ENCODE measurements at regions not wholly inside any gene's neighbourhood (a gene's known extent, or its start where the extent isn't known, plus 50 kb on each side); places are given as distances from the start of the nearest gene placed in this dataset.
A peak's percentile ranks its signal among the peaks of the same experiment; 100 is the strongest.
"Not testable (repeated sequence)": the region's sequence is repeated elsewhere in the genome, so short reads cannot be mapped to it uniquely, and the experiment has no call there.

- Mint-ChIP-seq H3K4me3 (no peak overlapping the region), H3K36me3 (no peaks in the 10 kb centered on the region), H3K9me3 (no peaks in the 10 kb centered on the region), H3K27ac (no peak overlapping the region), H3K27me3 (peaks cover 2% of the 10 kb centered on the region), H3K4me1 (ENCODE audit: low read depth) (no peaks in the 10 kb centered on the region)
- POLR2A ChIA-PET = no interaction called here
- intact Hi-C loops (cut with micrococcal nuclease) = no loop called here
- CTCF ChIA-PET = interaction anchor here (0.6 to 1.6 kb wide), 8 partner anchors 10 to 433 kb away, joined by 3 to 9 read pairs (median 3); no protein-coding TSS in a partner anchor
- no peak for DNase-seq
Measured at GRCh38 chrX:17944833-17945497, 83.9 kb upstream of the RAI2 start.

GRCh38 chrX:17941171-17941570 is 80.1 kb upstream of the RAI2 start:
- intact Hi-C loops (cut with micrococcal nuclease); H3K27me3 Mint-ChIP-seq; DNase-seq; H3K27ac Mint-ChIP-seq; H3K4me1 Mint-ChIP-seq (ENCODE audit: low read depth); H3K4me3 Mint-ChIP-seq; H3K36me3 Mint-ChIP-seq; H3K9me3 Mint-ChIP-seq; POLR2A ChIA-PET: not testable (repeated sequence)
- CTCF ChIA-PET = interaction anchor here (0.7 kb wide), 1 partner anchor 437 kb away, joined by 3 read pairs; no protein-coding TSS in a partner anchor

- Mint-ChIP-seq H3K36me3 (no peaks in the 10 kb centered on the region), H3K9me3 (no peaks in the 10 kb centered on the region), H3K27me3 (peaks cover 2% of the 10 kb centered on the region), H3K4me3 (no peak overlapping the region), H3K4me1 (ENCODE audit: low read depth) (no peaks in the 10 kb centered on the region), H3K27ac (no peak overlapping the region)
- intact Hi-C loops (cut with micrococcal nuclease) = no loop called here
- CTCF ChIA-PET = no interaction called here
- POLR2A ChIA-PET = no interaction called here
- no peak for DNase-seq
Measured at GRCh38 chrX:17939724-17940123, 78.6 kb upstream of the RAI2 start.

- Mint-ChIP-seq H3K4me1 (ENCODE audit: low read depth) (no peaks in the 10 kb centered on the region), H3K36me3 (no peaks in the 10 kb centered on the region), H3K27me3 (no peaks in the 10 kb centered on the region), H3K4me3 (no peak overlapping the region), H3K27ac (no peak overlapping the region), H3K9me3 (no peaks in the 10 kb centered on the region)
- ChIA-PET POLR2A (no interaction called here), CTCF (no interaction called here)
- intact Hi-C loops (cut with micrococcal nuclease) = no loop called here
- no peak for DNase-seq
Measured at GRCh38 chrX:17933856-17934255, 72.8 kb upstream of the RAI2 start.

- no peak overlapping the region for H3K4me3 Mint-ChIP-seq
- CTCF ChIA-PET = no interaction called here
- H3K9me3 Mint-ChIP-seq = no peaks in the 10 kb centered on the region
- no peak for DNase-seq
- POLR2A ChIA-PET = no interaction called here
- no peaks in the 10 kb centered on the region for H3K4me1 Mint-ChIP-seq (ENCODE audit: low read depth)
- H3K27me3 Mint-ChIP-seq = no peaks in the 10 kb centered on the region
- H3K36me3 Mint-ChIP-seq = no peaks in the 10 kb centered on the region
- H3K27ac Mint-ChIP-seq = no peak overlapping the region
- intact Hi-C loops (cut with micrococcal nuclease) = no loop called here
Measured at GRCh38 chrX:17932781-17933180, 71.7 kb upstream of the RAI2 start.

GRCh38 chrX:17931855-17932254 is 70.8 kb upstream of the RAI2 start:
- no peak for DNase-seq
- H3K27me3 Mint-ChIP-seq = no peaks in the 10 kb centered on the region
- intact Hi-C loops (cut with micrococcal nuclease) = no loop called here
- H3K4me1 Mint-ChIP-seq (ENCODE audit: low read depth) = no peaks in the 10 kb centered on the region
- H3K27ac Mint-ChIP-seq = no peak overlapping the region
- no peak overlapping the region for H3K4me3 Mint-ChIP-seq
- CTCF ChIA-PET = no interaction called here
- POLR2A ChIA-PET = no interaction called here
- no peaks in the 10 kb centered on the region for H3K9me3 Mint-ChIP-seq
- no peaks in the 10 kb centered on the region for H3K36me3 Mint-ChIP-seq

- Mint-ChIP-seq H3K4me3 (no peak overlapping the region), H3K9me3 (peaks cover 8% of the 10 kb centered on the region), H3K36me3 (no peaks in the 10 kb centered on the region), H3K4me1 (ENCODE audit: low read depth) (no peaks in the 10 kb centered on the region), H3K27me3 (no peaks in the 10 kb centered on the region), H3K27ac (no peak overlapping the region)
- ChIA-PET POLR2A (no interaction called here), CTCF (no interaction called here)
- intact Hi-C loops (cut with micrococcal nuclease) = no loop called here
- DNase-seq = no peak
Measured at GRCh38 chrX:17930850-17931249, 69.8 kb upstream of the RAI2 start.

GRCh38 chrX:17923546-17923945 is 62.4 kb upstream of the RAI2 start:
- CTCF ChIA-PET = no interaction called here
- H3K4me3 Mint-ChIP-seq = no peak overlapping the region
- peak; percentile 9 for DNase-seq
- H3K4me1 Mint-ChIP-seq (ENCODE audit: low read depth) = peaks cover 3% of the 10 kb centered on the region
- peaks cover 8% of the 10 kb centered on the region for H3K9me3 Mint-ChIP-seq
- H3K27ac Mint-ChIP-seq = no peak overlapping the region
- intact Hi-C loops (cut with micrococcal nuclease) = no loop called here
- no peaks in the 10 kb centered on the region for H3K27me3 Mint-ChIP-seq
- no peaks in the 10 kb centered on the region for H3K36me3 Mint-ChIP-seq
- POLR2A ChIA-PET = no interaction called here

GRCh38 chrX:17922303-17922702 is 61.2 kb upstream of the RAI2 start:
- Mint-ChIP-seq H3K4me1 (ENCODE audit: low read depth) (peaks cover 3% of the 10 kb centered on the region), H3K27me3 (no peaks in the 10 kb centered on the region), H3K36me3 (no peaks in the 10 kb centered on the region), H3K9me3 (peaks cover 8% of the 10 kb centered on the region), H3K4me3 (no peak overlapping the region), H3K27ac (no peak overlapping the region)
- intact Hi-C loops (cut with micrococcal nuclease) = no loop called here
- ChIA-PET POLR2A (no interaction called here), CTCF (no interaction called here)
- no peak for DNase-seq

- peaks cover 3% of the 10 kb centered on the region for H3K4me1 Mint-ChIP-seq (ENCODE audit: low read depth)
- CTCF ChIA-PET = no interaction called here
- no peak overlapping the region for H3K27ac Mint-ChIP-seq
- no peak overlapping the region for H3K4me3 Mint-ChIP-seq
- POLR2A ChIA-PET = no interaction called here
- H3K9me3 Mint-ChIP-seq = no peaks in the 10 kb centered on the region
- DNase-seq = no peak
- no peaks in the 10 kb centered on the region for H3K36me3 Mint-ChIP-seq
- H3K27me3 Mint-ChIP-seq = no peaks in the 10 kb centered on the region
- intact Hi-C loops (cut with micrococcal nuclease) = no loop called here
Measured at GRCh38 chrX:17919896-17920446, 58.9 kb upstream of the RAI2 start.

- no peak overlapping the region for H3K27ac Mint-ChIP-seq
- H3K4me3 Mint-ChIP-seq = no peak overlapping the region
- no peaks in the 10 kb centered on the region for H3K9me3 Mint-ChIP-seq
- H3K36me3 Mint-ChIP-seq = no peaks in the 10 kb centered on the region
- DNase-seq = no peak
- H3K27me3 Mint-ChIP-seq = no peaks in the 10 kb centered on the region
- CTCF ChIA-PET = no interaction called here
- intact Hi-C loops (cut with micrococcal nuclease) = no loop called here
- POLR2A ChIA-PET = no interaction called here
- no peaks in the 10 kb centered on the region for H3K4me1 Mint-ChIP-seq (ENCODE audit: low read depth)
Measured at GRCh38 chrX:17917945-17918577, 57.0 kb upstream of the RAI2 start.

GRCh38 chrX:17913801-17914200 is 52.7 kb upstream of the RAI2 start:
- no peak overlapping the region for H3K4me3 Mint-ChIP-seq
- no peaks in the 10 kb centered on the region for H3K36me3 Mint-ChIP-seq
- intact Hi-C loops (cut with micrococcal nuclease) = no loop called here
- no peak for DNase-seq
- H3K4me1 Mint-ChIP-seq (ENCODE audit: low read depth) = no peaks in the 10 kb centered on the region
- ChIA-PET POLR2A (no interaction called here), CTCF (no interaction called here)
- H3K27ac Mint-ChIP-seq = no peak overlapping the region
- no peaks in the 10 kb centered on the region for H3K9me3 Mint-ChIP-seq
- H3K27me3 Mint-ChIP-seq = no peaks in the 10 kb centered on the region
